ENCODE measurements at regions not wholly inside any gene's neighbourhood (a gene's known extent, or its start where the extent isn't known, plus 50 kb on each side); places are given as distances from the start of the nearest gene placed in this dataset.

- no peak for ATAC-seq
- Histone ChIP-seq H3K4me3 (no peak overlapping the region), H3K27me3 (no peaks in the 10 kb centered on the region), H3K27ac (no peak overlapping the region), H3K4me1 (no peaks in the 10 kb centered on the region), H3K36me3 (no peaks in the 10 kb centered on the region), H3K9me3 (peaks cover 0 to 2% (median 0%) of the 10 kb centered on the region in 3 donors)
- TF ChIP-seq CTCF (IDR thresholded peaks at IDR 0.05) = no peak
- TF ChIP-seq POLR2A (IDR thresholded peaks at IDR 0.05) = no peak
- TF ChIP-seq POLR2AphosphoS5 (IDR thresholded peaks at IDR 0.05) = no peak
- TF ChIP-seq EP300 (IDR thresholded peaks at IDR 0.05) = no peak
Observed at GRCh38 chr10:83849150-83849549, 290.2 kb upstream of the GHITM start.

- 56 to 60% methylated on average over 1 of the region's 1 CpG for WGBS, 2 donors (ENCODE audit: low coverage in 1 of 2)
Observed at GRCh38 chr10:83852146-83852545, 287.2 kb upstream of the GHITM start.

GRCh38 chr10:83862723-83863122 lies 276.6 kb upstream of the GHITM start:
- Histone ChIP-seq H3K4me1 (no peaks in the 10 kb centered on the region), H3K4me3 (no peak overlapping the region), H3K9me3 (peaks cover 0 to 7% (median 0%) of the 10 kb centered on the region in 3 donors), H3K27ac (no peak overlapping the region), H3K27me3 (no peaks in the 10 kb centered on the region), H3K36me3 (no peaks in the 10 kb centered on the region)
- ATAC-seq = no peak
- TF ChIP-seq POLR2A (IDR thresholded peaks at IDR 0.05) (no peak), CTCF (IDR thresholded peaks at IDR 0.05) (no peak), POLR2AphosphoS5 (IDR thresholded peaks at IDR 0.05) (no peak), EP300 (IDR thresholded peaks at IDR 0.05) (no peak)

More at GRCh38 chr10:83852146-83852545, 287.2 kb upstream of the GHITM start:
- Histone ChIP-seq H3K4me3 (no peak overlapping the region), H3K36me3 (no peaks in the 10 kb centered on the region), H3K9me3 (peaks cover 0 to 4% (median 0%) of the 10 kb centered on the region in 3 donors), H3K27me3 (no peaks in the 10 kb centered on the region), H3K27ac (no peak overlapping the region), H3K4me1 (no peaks in the 10 kb centered on the region)
- ATAC-seq = no peak
- no peak for TF ChIP-seq POLR2A (IDR thresholded peaks at IDR 0.05)
- no peak for TF ChIP-seq EP300 (IDR thresholded peaks at IDR 0.05)
- no peak for TF ChIP-seq POLR2AphosphoS5 (IDR thresholded peaks at IDR 0.05)
- no peak for TF ChIP-seq CTCF (IDR thresholded peaks at IDR 0.05)

GRCh38 chr10:83863283-83863966 lies 275.9 kb upstream of the GHITM start:
- 85 to 100% methylated on average over 6 to 7 of the region's 7 CpGs for WGBS, 2 donors (ENCODE audit: low coverage in 1 of 2)
- Histone ChIP-seq H3K36me3 (no peaks in the 10 kb centered on the region), H3K27ac (no peak overlapping the region), H3K4me1 (no peaks in the 10 kb centered on the region), H3K4me3 (no peak overlapping the region), H3K27me3 (no peaks in the 10 kb centered on the region), H3K9me3 (peaks cover 0 to 7% (median 0%) of the 10 kb centered on the region in 3 donors)
- no peak for TF ChIP-seq EP300 (IDR thresholded peaks at IDR 0.05)
- no peak for TF ChIP-seq CTCF (IDR thresholded peaks at IDR 0.05)
- TF ChIP-seq POLR2A (IDR thresholded peaks at IDR 0.05) = no peak
- TF ChIP-seq POLR2AphosphoS5 (IDR thresholded peaks at IDR 0.05) = no peak
- ATAC-seq = no peak

- TF ChIP-seq CTCF (IDR thresholded peaks at IDR 0.05) = no peak
- no peak for TF ChIP-seq POLR2A (IDR thresholded peaks at IDR 0.05)
- no peak for TF ChIP-seq EP300 (IDR thresholded peaks at IDR 0.05)
- TF ChIP-seq POLR2AphosphoS5 (IDR thresholded peaks at IDR 0.05) = no peak
- Histone ChIP-seq H3K27ac (no peak overlapping the region), H3K27me3 (no peaks in the 10 kb centered on the region), H3K4me1 (no peaks in the 10 kb centered on the region), H3K4me3 (no peak overlapping the region), H3K9me3 (no peaks in the 10 kb centered on the region), H3K36me3 (no peaks in the 10 kb centered on the region)
- 82 to 87% methylated on average over 2 to 5 of the region's 6 CpGs for WGBS, 2 donors (ENCODE audit: low coverage in 1 of 2)
- ATAC-seq = no peak
Observed at GRCh38 chr10:83869898-83870297, 269.4 kb upstream of the GHITM start.
